C4-2B (cell line): ENCODE measurements at regions not wholly inside any gene's neighbourhood (a gene's known extent, or its start where the extent isn't known, plus 50 kb on each side); places are given as distances from the start of the nearest gene placed in this dataset.

Source experiments
- CTCF ChIP-seq: fragments of 450-650 bp; conservative IDR thresholded peaks from 2 replicates; pipeline ENCODE4 v1.5.1; 2017; ENCODE audit warnings: mild to moderate bottlenecking
- ZFX ChIP-seq: fragments of 450-650 bp; IDR thresholded peaks from 2 replicates; pipeline ENCODE4 v1.6.1; 2017

- TF ChIP-seq CTCF, result no peak
- no peak for TF ChIP-seq ZFX
Measured at GRCh38 chr2:238966072-238966937, 118.4 kb downstream of the TWIST2 start.
